Keratinocyte (primary cell): ENCODE measurements at regions not wholly inside any gene's neighbourhood (a gene's known extent, or its start where the extent isn't known, plus 50 kb on each side); places are given as distances from the start of the nearest gene placed in this dataset.

Experiments
- EZH2 ChIP-seq: IDR thresholded peaks from one replicate; pipeline ENCODE4 v1.6.1; 2012; ENCODE audit warnings: inconsistent platforms, mild to moderate bottlenecking, low read length, moderate library complexity
- TF ChIP-seq, protein P1 (sequence below), 3 experiments: IDR thresholded peaks in 1 of 3; conservative IDR thresholded peaks in 1 of 3; optimal IDR thresholded peaks in 1 of 3; 2 replicates in 2 of 3; 3 replicates in 1 of 3; pipeline versions ENCODE3 to v1.5.1; 2011; ENCODE audit warnings: low read length in 3 of 3, mild to moderate bottlenecking in 3 of 3, moderate library complexity in 2 of 3, control low read depth in 1 of 3, inconsistent platforms in 1 of 3; ENCODE audit not compliant: insufficient read depth in 2 of 3; ENCODE audit errors: extremely low read depth in 1 of 3

DNA sequence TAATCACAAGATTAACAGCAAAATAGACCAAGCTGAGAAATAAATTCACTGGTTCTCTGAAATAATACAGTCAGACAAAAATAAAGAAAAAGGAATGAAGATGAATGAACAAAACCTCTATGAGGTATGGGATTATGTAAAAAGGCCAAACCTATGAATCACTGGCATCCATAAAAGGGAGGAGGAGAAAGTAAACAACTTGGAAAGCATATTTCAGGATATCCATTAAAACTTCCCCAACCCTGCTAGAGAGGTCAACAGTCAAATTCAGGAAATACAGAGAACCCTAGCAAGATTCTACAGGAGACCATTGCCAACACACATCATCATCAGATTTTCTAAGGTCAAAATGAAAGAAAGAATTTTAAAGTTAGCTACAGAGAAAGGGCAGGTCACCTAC is 649.7 kb upstream of the CBLB start:
- TF ChIP-seq, protein P1, sequence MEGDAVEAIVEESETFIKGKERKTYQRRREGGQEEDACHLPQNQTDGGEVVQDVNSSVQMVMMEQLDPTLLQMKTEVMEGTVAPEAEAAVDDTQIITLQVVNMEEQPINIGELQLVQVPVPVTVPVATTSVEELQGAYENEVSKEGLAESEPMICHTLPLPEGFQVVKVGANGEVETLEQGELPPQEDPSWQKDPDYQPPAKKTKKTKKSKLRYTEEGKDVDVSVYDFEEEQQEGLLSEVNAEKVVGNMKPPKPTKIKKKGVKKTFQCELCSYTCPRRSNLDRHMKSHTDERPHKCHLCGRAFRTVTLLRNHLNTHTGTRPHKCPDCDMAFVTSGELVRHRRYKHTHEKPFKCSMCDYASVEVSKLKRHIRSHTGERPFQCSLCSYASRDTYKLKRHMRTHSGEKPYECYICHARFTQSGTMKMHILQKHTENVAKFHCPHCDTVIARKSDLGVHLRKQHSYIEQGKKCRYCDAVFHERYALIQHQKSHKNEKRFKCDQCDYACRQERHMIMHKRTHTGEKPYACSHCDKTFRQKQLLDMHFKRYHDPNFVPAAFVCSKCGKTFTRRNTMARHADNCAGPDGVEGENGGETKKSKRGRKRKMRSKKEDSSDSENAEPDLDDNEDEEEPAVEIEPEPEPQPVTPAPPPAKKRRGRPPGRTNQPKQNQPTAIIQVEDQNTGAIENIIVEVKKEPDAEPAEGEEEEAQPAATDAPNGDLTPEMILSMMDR (optimal IDR thresholded peaks at IDR 0.05 in 1 of 3, IDR thresholded peaks at IDR 0.05 in 1 of 3, conservative IDR thresholded peaks at IDR 0.05 in 1 of 3; ENCODE audit: extremely low read depth in 1 of 3, insufficient read depth in 2 of 3, low read length in 3 of 3), result no peak
- TF ChIP-seq EZH2, result no peak
